Left colon (tissue), 2 donors: ENCODE measurements at regions not wholly inside any gene's neighbourhood (a gene's known extent, or its start where the extent isn't known, plus 50 kb on each side); places are given as distances from the start of the nearest gene placed in this dataset.

Experiments
- ATAC-seq: fragments of 200-7000 bp; cut with Tn5 transposase; one replicate; pipeline ENCODE4 v1.9.1; 2020; ENCODE audit warnings: mild to moderate bottlenecking, moderate library complexity
- DNase-seq, 2 donors: peaks; one replicate each; pipeline ENCODE4 v3.0.0-alpha.2; 2020
- intact Hi-C, 2 donors: fragments of 100-400 bp; cut with DNase I in 1 of 2; cut with micrococcal nuclease in 1 of 2; formaldehyde crosslinking; loops; one replicate each; pipeline versions ENCODE4 v1.11.2 to v1.14.0; 2022; cut with DNase I, micrococcal nuclease
- donor health status: DM: no; HTN: no; CAD: no.
- donor health status: DM: yes; HTN: yes; CAD: no.

GRCh38 chr15:27628486-27628885 is 470.6 kb downstream of the OCA2 start:
- DNase-seq (no peak), ATAC-seq (no peak)
- intact Hi-C loops = no loop called here

- intact Hi-C loops = no loop called here
- DNase-seq (no peak), ATAC-seq (no peak)
These were observed 471.5 kb downstream of the OCA2 start for GRCh38 chr15:27627623-27628022.

GRCh38 chr15:27623560-27624305 is 475.4 kb downstream of the OCA2 start:
- intact Hi-C loops = no loop called here
- no peak for ATAC-seq

GRCh38 chr15:27623149-27623548 is 476.0 kb downstream of the OCA2 start:
- no peak for ATAC-seq
- DNase-seq = no peak
- intact Hi-C loops = no loop called here

More at GRCh38 chr15:27623560-27624305, 475.4 kb downstream of the OCA2 start:
- DNase-seq = no peak

- DNase-seq (no peak), ATAC-seq (no peak)
- intact Hi-C loops = no loop called here
These were observed 476.7 kb downstream of the OCA2 start for GRCh38 chr15:27622371-27622770.

- DNase-seq (no peak), ATAC-seq (no peak)
- intact Hi-C loops = no loop called here
These were observed 479.9 kb downstream of the OCA2 start for GRCh38 chr15:27619204-27619603.

- no peak for DNase-seq
- no peak for ATAC-seq
- intact Hi-C loops = no loop called here
These were observed 482.1 kb downstream of the OCA2 start for GRCh38 chr15:27617013-27617412.

GRCh38 chr15:27608248-27608647 is 490.9 kb downstream of the OCA2 start:
- ATAC-seq = no peak
- intact Hi-C loops = no loop called here
- DNase-seq = no peak

- intact Hi-C loops = no loop called here
- ATAC-seq (no peak), DNase-seq (no peak)
These were observed 497.7 kb downstream of the OCA2 start for GRCh38 chr15:27601239-27601960.

- intact Hi-C loops = loop anchor here in 1 of 2 donors (5.0 kb wide), 1 partner anchor 48 kb away; no protein-coding TSS in a partner anchor
- no peak for ATAC-seq
These were observed 500.1 kb downstream of the OCA2 start for GRCh38 chr15:27599034-27599433.

GRCh38 chr15:27598251-27599009 is 500.7 kb downstream of the OCA2 start:
- intact Hi-C loops = loop anchor here in 1 of 2 donors (5.0 kb wide), 1 partner anchor 49 kb away; no protein-coding TSS in a partner anchor
- ATAC-seq (no peak), DNase-seq (no peak)

More at GRCh38 chr15:27599034-27599433, 500.1 kb downstream of the OCA2 start:
- DNase-seq = no peak

- DNase-seq (no peak), ATAC-seq (no peak)
- intact Hi-C loops = loop anchor here in 1 of 2 donors (5.0 kb wide), 1 partner anchor 52 kb away; no protein-coding TSS in a partner anchor
These were observed 503.9 kb downstream of the OCA2 start for GRCh38 chr15:27595211-27595610.

GRCh38 chr15:27592036-27592760 is 506.9 kb downstream of the OCA2 start:
- ATAC-seq (no peak), DNase-seq (no peak)
- intact Hi-C loops = no loop called here
